ENCODE measurements at regions not wholly inside any gene's neighbourhood (a gene's known extent, or its start where the extent isn't known, plus 50 kb on each side); places are given as distances from the start of the nearest gene placed in this dataset.

- DNase-seq = no peak
- no peaks in the 10 kb centered on the region for H3K9me3 Mint-ChIP-seq (ENCODE audit: unreplicated experiment)
- no peaks in the 10 kb centered on the region for H3K4me1 Mint-ChIP-seq (ENCODE audit: low read depth, unreplicated experiment)
- TF ChIP-seq CTCF (IDR thresholded peaks at IDR 0.05; ENCODE audit: partially characterized antibody, unreplicated experiment) = no peak
- H3K36me3 Mint-ChIP-seq (ENCODE audit: unreplicated experiment) = no peaks in the 10 kb centered on the region
- no peaks in the 10 kb centered on the region for H3K27me3 Mint-ChIP-seq (ENCODE audit: unreplicated experiment)
- H3K27ac Mint-ChIP-seq (ENCODE audit: unreplicated experiment) = no peak overlapping the region
- no peak overlapping the region for H3K4me3 Mint-ChIP-seq (ENCODE audit: unreplicated experiment)
These were observed 278.2 kb downstream of the SLC4A3 start for GRCh38 chr2:219905640-219906039.

- Mint-ChIP-seq H3K27me3 (ENCODE audit: unreplicated experiment) (no peaks in the 10 kb centered on the region), H3K27ac (ENCODE audit: unreplicated experiment) (no peak overlapping the region), H3K4me3 (ENCODE audit: unreplicated experiment) (no peak overlapping the region), H3K9me3 (ENCODE audit: unreplicated experiment) (no peaks in the 10 kb centered on the region), H3K36me3 (ENCODE audit: unreplicated experiment) (no peaks in the 10 kb centered on the region), H3K4me1 (ENCODE audit: low read depth, unreplicated experiment) (no peaks in the 10 kb centered on the region)
- DNase-seq = no peak
- TF ChIP-seq CTCF (IDR thresholded peaks at IDR 0.05; ENCODE audit: partially characterized antibody, unreplicated experiment) = no peak
These were observed 278.9 kb downstream of the SLC4A3 start for GRCh38 chr2:219906114-219907010.

- no peak for DNase-seq
- no peak for TF ChIP-seq CTCF (IDR thresholded peaks at IDR 0.05; ENCODE audit: partially characterized antibody, unreplicated experiment)
- Mint-ChIP-seq H3K4me3 (ENCODE audit: unreplicated experiment) (no peak overlapping the region), H3K36me3 (ENCODE audit: unreplicated experiment) (no peaks in the 10 kb centered on the region), H3K4me1 (ENCODE audit: low read depth, unreplicated experiment) (no peaks in the 10 kb centered on the region), H3K27ac (ENCODE audit: unreplicated experiment) (no peak overlapping the region), H3K9me3 (ENCODE audit: unreplicated experiment) (no peaks in the 10 kb centered on the region), H3K27me3 (ENCODE audit: unreplicated experiment) (no peaks in the 10 kb centered on the region)
These were observed 279.6 kb downstream of the SLC4A3 start for GRCh38 chr2:219907011-219907365.

GRCh38 chr2:219908538-219908937 lies 281.1 kb downstream of the SLC4A3 start:
- H3K9me3 Mint-ChIP-seq (ENCODE audit: unreplicated experiment) = no peaks in the 10 kb centered on the region
- no peaks in the 10 kb centered on the region for H3K4me1 Mint-ChIP-seq (ENCODE audit: low read depth, unreplicated experiment)
- no peak for DNase-seq
- no peak overlapping the region for H3K4me3 Mint-ChIP-seq (ENCODE audit: unreplicated experiment)
- H3K36me3 Mint-ChIP-seq (ENCODE audit: unreplicated experiment) = no peaks in the 10 kb centered on the region
- no peak overlapping the region for H3K27ac Mint-ChIP-seq (ENCODE audit: unreplicated experiment)
- H3K27me3 Mint-ChIP-seq (ENCODE audit: unreplicated experiment) = no peaks in the 10 kb centered on the region
- no peak for TF ChIP-seq CTCF (IDR thresholded peaks at IDR 0.05; ENCODE audit: partially characterized antibody, unreplicated experiment)

- H3K4me3 Mint-ChIP-seq (ENCODE audit: unreplicated experiment) = no peak overlapping the region
- no peaks in the 10 kb centered on the region for H3K9me3 Mint-ChIP-seq (ENCODE audit: unreplicated experiment)
- peaks cover 3% of the 10 kb centered on the region for H3K27me3 Mint-ChIP-seq (ENCODE audit: unreplicated experiment)
- no peak for TF ChIP-seq CTCF (IDR thresholded peaks at IDR 0.05; ENCODE audit: partially characterized antibody, unreplicated experiment)
- no peaks in the 10 kb centered on the region for H3K36me3 Mint-ChIP-seq (ENCODE audit: unreplicated experiment)
- no peak overlapping the region for H3K27ac Mint-ChIP-seq (ENCODE audit: unreplicated experiment)
- no peak for DNase-seq
- H3K4me1 Mint-ChIP-seq (ENCODE audit: low read depth, unreplicated experiment) = no peaks in the 10 kb centered on the region
These were observed 284.1 kb downstream of the SLC4A3 start for GRCh38 chr2:219911541-219911940.
